GM21515 (cell line): ENCODE measurements at regions not wholly inside any gene's neighbourhood (a gene's known extent, or its start where the extent isn't known, plus 50 kb on each side); places are given as distances from the start of the nearest gene placed in this dataset.
"Not testable (repeated sequence)": the region's sequence is repeated elsewhere in the genome, so short reads cannot be mapped to it uniquely, and the experiment has no call there.

ENCODE experiments used
- ATAC-seq: cut with Tn5 transposase; IDR thresholded peaks from one replicate; pipeline ENCODE4 v1.9.1; 2021; ENCODE audit not compliant: unreplicated experiment

DNA sequence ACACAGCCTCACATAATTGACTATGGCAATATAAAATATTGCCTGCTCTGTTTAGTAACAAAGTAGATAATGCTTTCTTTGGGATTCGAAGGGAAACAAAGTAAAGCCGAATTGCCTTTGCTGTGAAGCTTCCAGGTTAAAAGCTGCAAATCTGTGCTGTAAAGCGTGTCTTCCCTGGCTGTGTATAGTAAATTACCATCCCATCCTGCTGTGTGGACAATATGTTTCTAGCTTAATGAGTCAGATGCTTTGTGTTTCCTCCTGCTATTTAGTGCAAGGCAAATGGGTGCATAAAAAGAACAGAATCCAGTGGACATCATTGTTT is 265.1 kb downstream of the SOCS6 start:
- ATAC-seq = no peak

DNA sequence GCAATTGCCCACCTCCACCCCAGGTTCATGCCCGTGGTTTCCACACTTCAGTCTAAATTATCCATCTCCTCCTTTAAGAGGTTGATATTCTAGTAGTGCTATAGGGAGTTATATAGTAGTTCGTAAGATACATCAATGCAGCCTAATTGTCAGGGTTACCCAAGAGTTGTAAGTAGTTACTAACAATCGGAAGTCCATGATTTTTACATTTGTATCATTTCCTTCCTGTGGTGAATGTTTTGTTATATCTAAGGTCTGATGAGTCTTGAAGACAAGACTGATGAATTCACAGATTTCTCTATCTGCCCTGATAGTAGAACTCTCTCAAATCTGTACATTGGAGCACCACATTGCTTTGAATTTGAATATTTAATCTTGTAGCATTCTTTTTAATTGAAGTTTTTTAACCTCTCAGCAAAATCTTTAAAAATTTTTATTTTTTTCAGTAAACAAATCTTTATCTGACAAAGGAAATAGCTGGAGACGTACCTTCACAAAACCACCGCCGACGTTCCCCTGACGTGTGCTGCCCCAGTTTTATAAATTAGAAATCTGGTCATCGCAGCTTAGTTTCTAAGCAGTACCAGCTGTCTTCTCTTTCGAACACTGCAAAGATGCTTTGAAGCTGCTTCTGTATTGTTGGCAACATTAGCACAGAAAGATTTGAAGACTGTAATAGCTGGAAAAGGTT is 264.5 kb downstream of the SOCS6 start:
- ATAC-seq = no peak

DNA sequence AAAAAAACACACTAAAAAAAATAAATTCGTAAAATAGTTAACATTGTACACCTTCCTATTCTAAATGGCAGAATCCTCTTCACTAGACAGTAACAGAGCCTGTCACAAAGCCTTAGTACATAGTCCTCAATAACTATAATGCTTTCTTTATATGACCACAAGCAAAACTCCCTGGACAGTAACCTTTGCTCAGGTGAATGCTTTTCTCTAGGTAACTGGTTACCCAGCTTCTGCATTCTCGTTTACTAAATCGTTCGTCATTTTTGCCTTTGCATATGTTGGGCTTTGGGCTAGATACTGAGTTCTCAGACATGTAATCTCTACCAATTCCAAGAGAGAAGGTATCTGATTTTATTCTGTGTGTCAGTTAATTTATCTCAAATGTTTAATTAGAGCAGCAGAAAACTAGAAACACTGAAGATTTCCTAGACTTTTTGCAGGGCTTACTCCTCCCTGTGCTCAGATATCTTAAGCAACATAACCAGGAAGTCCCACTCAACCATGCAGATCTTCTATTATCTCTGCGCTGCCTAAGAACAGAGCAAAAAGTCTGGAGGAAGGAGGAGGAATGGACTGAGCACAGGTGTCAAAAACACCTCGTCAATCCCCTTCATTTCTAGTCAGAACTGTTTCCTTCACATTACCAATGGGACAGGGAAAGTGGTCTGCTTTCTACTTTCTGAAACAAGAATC is 247.7 kb downstream of the SOCS6 start:
- no peak for ATAC-seq

DNA sequence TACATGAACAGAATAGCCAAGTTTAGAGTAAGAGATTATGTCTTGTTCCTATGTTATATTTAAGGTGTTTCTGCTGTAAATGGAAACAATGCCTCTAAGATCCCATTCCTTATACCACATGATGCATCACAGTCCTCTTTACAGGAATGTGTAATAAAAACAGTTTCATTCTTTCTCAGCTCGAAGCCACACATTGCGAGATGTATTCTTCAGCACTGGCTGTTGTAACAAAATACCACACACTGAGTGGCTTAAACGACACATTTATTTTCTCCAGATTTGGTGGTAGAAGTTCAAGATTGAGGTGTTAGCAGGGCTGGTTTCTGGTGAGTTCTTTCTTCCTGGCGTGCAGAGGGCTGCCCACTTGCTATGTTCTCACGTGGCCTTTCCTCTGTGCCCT is 246.2 kb downstream of the SOCS6 start:
- ATAC-seq = no peak

DNA sequence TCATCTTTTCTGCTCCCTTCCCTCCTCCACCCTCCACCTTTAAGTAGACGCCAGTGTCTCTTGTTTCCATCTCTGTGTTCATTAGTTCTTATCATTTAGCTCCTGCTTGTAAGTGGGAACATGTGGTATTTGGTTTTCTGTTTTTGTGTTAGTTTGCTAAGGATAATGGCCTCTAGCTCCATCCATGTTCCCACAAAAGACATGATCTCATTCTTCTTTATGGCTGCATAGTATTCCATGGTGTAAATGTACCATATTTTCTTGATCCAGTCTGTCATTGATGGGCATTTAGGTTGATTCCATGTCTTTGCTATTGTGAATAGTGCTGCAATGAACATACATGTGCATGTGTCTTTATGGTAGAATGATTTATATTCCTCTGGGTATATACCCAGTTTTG is 236.5 kb downstream of the SOCS6 start:
- ATAC-seq = not testable (repeated sequence)

DNA sequence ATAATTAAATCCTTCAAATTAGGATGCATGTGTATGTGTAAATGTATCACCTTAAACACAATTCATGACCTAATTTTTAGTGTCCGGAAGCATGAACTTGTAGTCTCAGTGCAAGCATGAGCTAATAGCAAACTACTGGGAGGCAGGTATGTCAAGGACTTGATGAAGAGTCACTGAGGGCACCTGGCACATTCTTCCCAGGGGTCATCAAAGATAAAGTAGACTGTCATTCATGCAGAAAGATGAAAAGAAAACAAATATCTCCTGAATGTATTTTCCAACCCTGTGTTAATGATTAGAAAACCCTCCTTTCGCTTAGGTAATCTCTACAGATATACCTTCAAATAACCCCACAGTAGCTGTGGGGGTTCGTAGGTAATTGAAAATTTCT is 234.9 kb downstream of the SOCS6 start:
- ATAC-seq = no peak

DNA sequence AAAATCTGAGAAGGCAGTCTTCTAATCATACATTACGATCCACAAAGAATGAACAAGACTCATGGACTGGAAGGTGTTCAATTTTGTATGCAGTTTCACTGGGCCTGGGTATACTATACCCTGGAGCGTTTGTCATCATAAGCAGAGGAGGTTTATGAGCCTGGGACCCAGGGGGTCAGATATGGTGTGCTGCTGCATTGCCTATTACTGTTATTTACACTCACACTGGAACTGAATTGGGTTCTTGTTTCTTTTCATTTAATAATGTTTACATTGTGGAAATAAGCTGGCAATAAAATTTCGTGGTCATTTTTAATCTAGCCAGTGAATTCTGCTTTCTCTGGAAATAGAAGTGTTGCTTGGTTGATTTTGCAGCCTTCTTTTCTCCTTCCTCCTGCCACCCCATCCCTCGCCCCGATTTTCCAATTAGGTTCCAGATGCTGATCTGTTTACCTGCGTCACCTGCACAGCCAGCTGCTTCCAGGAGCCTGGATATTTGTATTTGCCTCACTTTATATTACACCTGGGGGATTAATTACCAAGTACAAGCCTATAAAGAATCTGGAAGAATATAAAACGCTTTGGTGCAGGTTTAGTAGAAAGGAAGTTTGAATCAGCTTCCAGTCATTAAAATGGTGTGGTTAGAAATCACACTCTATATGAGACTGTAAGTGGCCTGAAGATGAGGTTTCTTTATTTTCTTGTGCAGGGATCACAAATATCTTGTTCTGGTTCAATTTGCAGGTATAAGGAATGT is 234.4 kb downstream of the SOCS6 start:
- ATAC-seq = no peak

DNA sequence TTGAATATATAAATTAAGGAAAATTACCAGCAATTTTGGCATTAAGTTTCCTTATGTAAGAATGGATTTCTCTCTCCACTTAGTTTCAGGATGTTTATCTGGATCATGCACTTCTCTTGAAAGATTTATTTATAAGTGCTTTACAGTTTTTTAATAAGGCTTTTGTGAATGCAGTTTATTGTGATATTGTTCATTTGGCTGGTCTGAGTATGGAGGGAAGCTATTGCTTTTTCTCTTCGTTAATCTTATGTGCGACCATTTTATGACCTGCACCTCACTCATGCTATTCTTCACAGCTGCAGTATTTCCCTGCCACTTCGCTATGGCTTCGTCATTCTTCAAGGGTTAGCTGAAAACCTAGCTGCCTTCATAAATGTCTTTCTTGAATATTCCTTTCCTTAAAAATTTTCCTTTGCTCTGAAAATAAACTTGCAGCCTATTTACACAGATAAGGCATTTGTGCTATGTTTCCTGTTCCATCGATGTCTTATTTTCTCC is 233.4 kb downstream of the SOCS6 start:
- no peak for ATAC-seq

DNA sequence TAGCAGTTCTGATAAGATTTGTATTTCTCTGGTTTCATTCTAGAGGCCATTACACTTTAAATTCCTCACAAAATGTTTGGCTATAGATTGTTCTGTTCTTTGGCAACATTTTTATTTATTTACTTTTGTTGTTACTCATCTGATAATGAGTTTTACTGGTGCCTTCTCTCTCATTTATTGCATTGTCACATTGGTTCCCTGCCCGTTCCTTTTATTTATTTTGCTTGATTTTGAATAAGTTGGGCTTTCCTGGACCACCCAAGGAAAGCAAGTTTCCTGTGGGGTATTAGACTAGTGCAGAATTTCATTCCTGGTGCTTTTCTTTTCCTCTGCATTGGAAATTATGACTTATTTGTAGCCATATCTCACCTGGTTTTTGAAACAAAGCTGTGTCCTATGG is 232.0 kb downstream of the SOCS6 start:
- no peak for ATAC-seq

DNA sequence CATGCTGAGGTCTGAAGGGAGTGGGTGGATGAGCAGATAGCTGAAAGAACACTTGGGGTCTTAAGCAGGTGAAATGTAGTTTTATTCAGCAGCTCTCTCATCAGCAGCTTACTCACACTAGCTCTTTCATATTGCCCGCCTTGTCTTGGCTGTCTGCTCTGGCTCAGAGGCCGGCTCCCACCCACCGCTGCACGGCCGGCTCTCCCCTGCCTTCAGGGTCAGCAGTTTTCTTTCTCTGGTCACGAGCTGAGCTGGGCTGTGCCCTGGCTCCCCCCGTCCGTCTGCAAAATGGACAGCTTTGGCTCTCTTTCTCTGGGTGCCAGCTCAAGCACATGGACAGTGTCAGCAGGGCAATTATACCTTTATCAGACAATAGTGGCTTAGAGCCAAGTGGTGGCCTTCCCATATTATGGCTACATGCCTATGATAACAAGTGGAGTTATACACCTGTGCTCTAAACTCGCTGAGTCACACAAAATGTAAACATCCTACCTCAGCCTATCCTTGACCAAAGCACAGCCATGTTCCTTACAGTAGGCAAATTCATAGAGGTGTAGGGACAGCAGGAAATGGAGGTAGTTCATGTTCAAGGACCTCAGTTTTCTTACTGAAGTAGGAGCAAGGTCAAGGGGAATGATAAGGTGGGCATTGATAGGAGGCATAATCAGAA is 224.8 kb downstream of the SOCS6 start:
- ATAC-seq = no peak

DNA sequence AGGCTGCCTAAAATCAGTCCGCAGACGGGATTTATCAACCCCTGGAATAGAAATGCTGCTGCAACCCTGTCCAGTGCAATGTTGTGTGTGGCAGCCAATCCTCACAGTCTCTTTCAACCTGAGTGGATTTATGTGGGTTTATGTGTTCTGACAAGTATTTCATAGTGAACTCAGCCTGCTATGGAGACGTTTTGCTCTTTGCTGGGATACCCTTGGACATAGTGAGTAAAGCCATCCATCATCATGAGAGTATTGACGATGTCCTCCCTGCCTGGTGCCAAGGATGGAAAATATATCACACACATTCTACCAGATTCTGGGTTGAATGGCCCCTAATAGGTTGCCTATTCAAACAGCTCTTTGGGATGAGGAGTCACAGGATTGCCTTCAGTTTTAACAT is 219.1 kb downstream of the SOCS6 start:
- ATAC-seq = no peak

DNA sequence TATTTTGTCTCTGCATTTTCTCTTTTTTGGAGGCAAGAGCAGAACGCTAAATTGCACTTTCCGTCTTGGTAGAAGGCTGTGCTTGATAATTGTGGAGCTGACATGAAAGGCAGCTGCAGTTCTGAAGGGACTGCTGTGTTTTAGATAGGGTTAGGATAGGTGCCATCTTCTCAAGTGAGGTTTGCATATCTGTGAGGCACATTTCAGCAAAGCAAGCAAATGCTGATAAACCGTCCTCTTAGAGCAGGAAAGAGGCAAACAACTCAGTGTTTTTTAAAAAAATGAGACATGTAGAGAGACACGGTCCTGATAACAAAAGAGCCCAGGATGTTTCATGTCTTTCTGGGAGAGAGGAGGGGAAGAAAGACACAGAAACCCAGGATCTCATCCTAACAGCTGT is 217.7 kb downstream of the SOCS6 start:
- no peak for ATAC-seq

DNA sequence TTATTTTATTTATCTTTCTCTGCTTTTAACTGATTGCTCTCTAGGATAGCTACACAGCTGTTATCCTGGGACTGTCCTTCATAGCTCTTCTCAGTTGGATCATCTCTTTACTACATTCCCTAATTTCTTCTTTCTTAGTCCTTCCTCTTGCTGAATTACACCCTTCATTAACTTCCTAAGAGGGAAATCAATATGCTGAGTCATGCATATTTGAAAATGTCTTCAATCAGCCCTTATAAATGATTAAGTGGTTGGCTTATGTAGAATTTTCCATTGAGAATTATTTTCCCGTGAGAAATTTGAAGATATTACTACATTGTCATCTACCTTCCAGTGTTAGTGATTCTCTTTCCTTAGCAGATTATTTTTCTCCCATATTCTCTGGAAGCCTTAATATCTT is 214.2 kb downstream of the SOCS6 start:
- no peak for ATAC-seq

DNA sequence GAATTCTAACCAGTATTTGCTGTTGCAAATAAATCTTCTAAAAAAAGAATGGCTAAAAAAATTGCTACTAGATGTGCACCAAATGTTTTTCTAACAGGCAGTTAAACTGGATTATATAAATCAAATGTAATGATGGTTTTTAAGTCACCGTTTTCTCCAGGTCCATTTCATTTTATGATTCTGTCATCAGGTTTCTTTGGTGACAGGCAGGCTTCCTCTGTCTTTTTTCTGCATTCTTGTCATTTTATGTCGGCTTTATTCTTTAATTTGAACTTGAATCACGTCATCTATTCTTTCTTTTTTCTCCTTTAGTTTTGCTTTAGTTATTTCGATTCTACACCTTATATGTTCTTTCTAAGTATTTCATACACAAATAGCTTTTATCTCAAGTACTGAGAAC is 212.5 kb downstream of the SOCS6 start:
- no peak for ATAC-seq

DNA sequence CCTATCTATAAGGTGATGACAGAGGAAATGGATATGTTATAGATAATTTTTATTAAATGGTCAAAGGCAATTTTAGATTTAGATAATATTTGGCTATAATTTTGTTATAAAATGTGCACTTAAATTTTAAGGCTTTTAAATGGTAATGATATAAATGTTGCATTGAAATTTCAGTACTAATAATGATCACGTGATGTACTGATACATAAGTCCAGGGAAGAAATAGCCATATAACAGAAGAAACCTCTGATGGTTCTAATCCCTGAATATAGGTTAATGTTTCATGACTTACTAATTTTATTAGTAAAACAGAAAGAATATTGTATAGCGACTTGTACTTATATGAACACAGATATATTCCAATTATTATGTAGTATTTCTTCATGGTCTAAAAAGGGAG is 211.9 kb downstream of the SOCS6 start:
- no peak for ATAC-seq

DNA sequence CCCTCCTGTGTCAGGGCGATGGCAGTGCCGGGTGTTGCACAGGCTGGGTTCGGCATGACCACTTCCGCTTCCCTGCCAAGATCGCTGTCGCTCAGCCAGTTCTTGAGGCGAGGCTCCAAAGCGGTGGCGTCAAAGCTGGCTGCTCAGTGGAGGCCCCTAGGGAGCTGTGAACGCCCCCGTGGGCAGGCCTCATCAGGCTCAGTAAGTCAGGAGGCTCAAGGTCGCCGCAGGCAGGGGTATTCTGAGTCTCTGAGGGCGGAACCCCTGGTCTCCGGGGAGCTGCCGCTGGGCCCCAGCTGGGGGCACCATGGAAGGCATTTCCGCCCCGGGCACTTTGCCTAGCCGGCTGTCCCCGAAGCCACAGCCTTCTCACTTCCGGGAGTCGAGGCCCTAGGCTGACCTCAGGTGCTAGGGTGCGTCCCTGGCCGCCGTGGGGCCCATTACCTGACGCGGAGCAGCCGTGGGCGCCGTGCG is 210.4 kb downstream of the SOCS6 start:
- peak; percentile 65 for ATAC-seq

DNA sequence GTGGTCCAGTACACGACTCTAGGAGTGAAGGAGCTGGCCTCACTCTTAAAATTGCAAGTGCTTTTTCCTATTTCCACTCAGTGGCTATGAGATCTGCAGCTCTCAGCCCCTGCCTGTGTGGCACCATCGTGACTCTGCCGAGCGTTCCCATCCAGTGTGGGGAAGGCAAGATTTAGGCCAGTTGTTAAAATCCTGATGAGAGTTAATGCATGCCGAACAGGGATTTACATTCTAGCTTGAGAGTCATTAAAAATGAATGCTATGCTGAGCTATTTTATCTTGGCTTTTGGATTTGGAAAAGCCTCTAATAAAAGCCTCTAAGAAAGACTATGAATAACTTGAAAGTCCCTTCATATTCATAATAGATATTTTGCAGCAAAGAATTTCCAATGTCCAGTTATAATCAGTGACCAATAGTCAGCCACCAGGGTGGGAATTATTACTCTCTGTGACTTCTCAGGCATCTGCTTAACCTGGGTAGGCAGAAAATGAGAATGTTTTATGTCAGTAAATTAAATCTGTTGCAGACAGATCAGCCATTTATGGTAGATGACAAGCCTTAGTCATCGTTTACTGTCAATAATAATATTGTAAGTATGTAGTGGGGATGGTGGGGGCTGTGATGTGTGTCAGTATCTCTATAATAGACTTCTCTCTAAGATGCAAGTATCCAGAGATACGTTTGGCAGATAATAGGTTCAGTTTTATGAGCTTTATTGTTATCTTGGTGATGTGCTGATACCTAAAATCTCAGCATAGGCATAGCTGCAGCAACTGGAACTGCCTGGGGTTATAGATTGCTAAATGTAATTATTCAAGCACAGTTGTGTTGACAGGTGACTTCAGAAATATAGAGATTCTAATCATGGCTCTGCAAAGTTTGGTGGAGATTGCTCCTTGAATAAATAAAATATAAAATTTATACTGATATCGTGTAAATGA is 207.8 kb downstream of the SOCS6 start:
- ATAC-seq = no peak

DNA sequence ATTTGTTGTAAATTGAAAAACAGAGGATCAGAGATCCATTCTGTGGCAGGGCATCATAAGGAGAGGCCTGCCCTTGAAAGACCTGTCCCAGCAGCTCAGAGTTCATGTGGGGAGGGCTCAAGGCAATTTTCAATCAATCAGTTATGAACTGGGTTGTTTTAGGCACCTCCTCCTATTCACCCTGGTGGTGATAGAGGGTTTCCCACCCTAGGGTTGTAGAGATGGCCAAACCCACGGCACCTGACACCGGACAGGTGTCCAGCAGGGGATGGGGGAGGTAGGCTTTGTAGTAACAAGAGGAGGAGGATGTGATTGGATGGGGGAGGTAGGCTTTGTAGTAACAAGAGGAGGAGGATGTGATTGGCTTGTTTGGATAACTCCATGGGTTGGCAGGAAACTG is 205.7 kb downstream of the SOCS6 start:
- no peak for ATAC-seq

DNA sequence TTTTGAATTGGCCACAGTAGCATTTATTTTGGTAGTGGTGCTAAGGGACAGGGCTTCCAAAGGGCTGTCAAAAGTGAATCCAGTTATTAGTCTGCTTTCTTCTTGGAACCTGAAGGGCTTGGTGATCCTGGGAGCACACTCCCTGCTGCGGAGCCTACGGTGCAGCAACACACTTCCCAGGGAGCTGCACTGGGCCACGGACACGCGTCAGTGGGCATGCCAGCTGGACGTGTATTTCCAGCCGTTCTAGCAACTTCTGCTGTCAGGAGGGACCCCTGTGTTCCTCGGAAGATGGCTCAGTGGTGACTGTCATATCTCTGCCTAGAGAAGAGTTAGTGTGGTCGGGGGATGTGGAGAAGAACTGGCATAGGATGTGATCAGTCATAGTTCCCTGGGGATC is 204.6 kb downstream of the SOCS6 start:
- ATAC-seq = no peak

DNA sequence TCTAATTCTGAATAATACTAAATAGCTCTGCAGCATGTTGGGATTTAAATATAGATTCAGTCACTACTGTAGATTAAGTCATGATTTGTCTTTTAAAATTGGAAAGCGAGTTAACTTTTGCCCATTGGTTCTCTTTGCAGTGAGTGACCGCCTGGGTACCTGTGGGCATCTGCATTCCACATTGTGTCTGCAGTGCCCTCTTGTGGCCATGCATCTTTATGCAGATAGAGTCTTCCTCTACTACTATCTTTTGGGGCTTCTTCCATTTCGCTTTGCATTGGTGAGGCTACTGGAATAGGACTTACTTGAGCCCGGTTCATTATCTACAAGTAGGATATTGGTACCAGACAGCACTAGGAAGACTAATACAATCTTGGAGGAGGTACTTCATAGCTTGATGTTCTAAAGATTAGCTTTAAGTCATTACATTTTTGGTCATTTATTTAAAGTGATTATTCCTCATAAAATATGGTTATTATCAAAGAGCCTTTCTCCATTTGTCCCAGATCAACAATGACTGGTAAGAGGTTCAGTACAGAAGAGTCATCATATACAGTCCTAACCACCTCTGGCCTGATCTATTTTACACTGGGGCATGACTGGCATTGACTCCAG is 203.0 kb downstream of the SOCS6 start:
- ATAC-seq = peak; percentile 89
